ENCODE measurements at regions not wholly inside any gene's neighbourhood (a gene's known extent, or its start where the extent isn't known, plus 50 kb on each side); places are given as distances from the start of the nearest gene placed in this dataset.

GRCh38 chr5:62937661-62938558, 359.3 kb downstream of the LRRC70 start:
- peak; percentile 85 to 88 (median 85) for ATAC-seq
- no peak overlapping the region for H3K4me3 ChIP-seq
- peaks cover 0 to 32% (median 11%) of the 10 kb centered on the region in 4 donors for H3K4me1 ChIP-seq
- WGBS (ENCODE audit: insufficient coverage, low coverage, low lambda C conversion rate, missing lambda C conversion rate), result 14% methylated on average over 3 of the region's 3 CpGs
- DNase-seq, result no peak
- H3K27ac ChIP-seq, result peak overlapping the region; percentile 48 to 67 (median 63)
- H3K27me3 ChIP-seq, result no peaks in the 10 kb centered on the region
- no peak for TF ChIP-seq CTCF (IDR thresholded peaks at IDR 0.05)
- TF ChIP-seq POLR2A (IDR thresholded peaks at IDR 0.05), result no peak
- no peaks in the 10 kb centered on the region for H3K9me3 ChIP-seq
- H3K36me3 ChIP-seq, result no peaks in the 10 kb centered on the region
- intact Hi-C loops (cut with DNase I), result no loop called here

- Histone ChIP-seq H3K27me3 (no peaks in the 10 kb centered on the region), H3K4me3 (no peak overlapping the region), H3K4me1 (peaks cover 0 to 32% (median 11%) of the 10 kb centered on the region in 4 donors), H3K27ac (no peak overlapping the region), H3K9me3 (no peaks in the 10 kb centered on the region), H3K36me3 (no peaks in the 10 kb centered on the region)
- no peak for DNase-seq
- intact Hi-C loops (cut with DNase I), result no loop called here
- peak; percentile 42 to 76 (median 64) for ATAC-seq
- 48% methylated on average over 3 of the region's 3 CpGs for WGBS (ENCODE audit: insufficient coverage, low coverage, low lambda C conversion rate, missing lambda C conversion rate)
- TF ChIP-seq CTCF (IDR thresholded peaks at IDR 0.05), result no peak
- TF ChIP-seq POLR2A (IDR thresholded peaks at IDR 0.05), result no peak
Observed at GRCh38 chr5:62935660-62936059, 357.0 kb downstream of the LRRC70 start.

GRCh38 chr5:62934319-62934718, 355.7 kb downstream of the LRRC70 start:
- ATAC-seq (peak in 3 of 4 donors; percentile 46 to 71 (median 63)), DNase-seq (peak in 1 of 3 donors; percentile 45)
- Histone ChIP-seq H3K4me3 (no peak overlapping the region), H3K27ac (no peak overlapping the region), H3K4me1 (peaks cover 0 to 32% (median 11%) of the 10 kb centered on the region in 4 donors), H3K27me3 (no peaks in the 10 kb centered on the region), H3K9me3 (no peaks in the 10 kb centered on the region), H3K36me3 (no peaks in the 10 kb centered on the region)
- intact Hi-C loops (cut with DNase I), result no loop called here
- no peak for TF ChIP-seq CTCF (IDR thresholded peaks at IDR 0.05)
- TF ChIP-seq POLR2A (IDR thresholded peaks at IDR 0.05), result no peak
- 67% methylated on average over 1 of the region's 1 CpG for WGBS (ENCODE audit: insufficient coverage, low coverage, low lambda C conversion rate, missing lambda C conversion rate)

- ATAC-seq (no peak), DNase-seq (no peak)
- Histone ChIP-seq H3K9me3 (no peaks in the 10 kb centered on the region), H3K4me3 (no peak overlapping the region), H3K4me1 (peaks cover 0 to 28% (median 8%) of the 10 kb centered on the region in 4 donors), H3K27ac (no peak overlapping the region), H3K27me3 (no peaks in the 10 kb centered on the region), H3K36me3 (no peaks in the 10 kb centered on the region)
- TF ChIP-seq POLR2A (IDR thresholded peaks at IDR 0.05) (no peak), CTCF (IDR thresholded peaks at IDR 0.05) (no peak)
- intact Hi-C loops (cut with DNase I), result no loop called here
- WGBS (ENCODE audit: insufficient coverage, low coverage, low lambda C conversion rate, missing lambda C conversion rate), result 63% methylated on average over 3 of the region's 3 CpGs
Observed at GRCh38 chr5:62933261-62933660, 354.6 kb downstream of the LRRC70 start.
